NCI-H2107 treated with DMSO at 0.1 percent for 48 hours (cell line): ENCODE measurements at regions not wholly inside any gene's neighbourhood (a gene's known extent, or its start where the extent isn't known, plus 50 kb on each side); places are given as distances from the start of the nearest gene placed in this dataset.
"Not testable (repeated sequence)": the region's sequence is repeated elsewhere in the genome, so short reads cannot be mapped to it uniquely, and the experiment has no call there.

Experiments
- DNase-seq: peaks from one replicate; lab custom pipeline; 2025; ENCODE audit not compliant: unreplicated experiment; lab: John Stamatoyannopoulos, UW

DNA sequence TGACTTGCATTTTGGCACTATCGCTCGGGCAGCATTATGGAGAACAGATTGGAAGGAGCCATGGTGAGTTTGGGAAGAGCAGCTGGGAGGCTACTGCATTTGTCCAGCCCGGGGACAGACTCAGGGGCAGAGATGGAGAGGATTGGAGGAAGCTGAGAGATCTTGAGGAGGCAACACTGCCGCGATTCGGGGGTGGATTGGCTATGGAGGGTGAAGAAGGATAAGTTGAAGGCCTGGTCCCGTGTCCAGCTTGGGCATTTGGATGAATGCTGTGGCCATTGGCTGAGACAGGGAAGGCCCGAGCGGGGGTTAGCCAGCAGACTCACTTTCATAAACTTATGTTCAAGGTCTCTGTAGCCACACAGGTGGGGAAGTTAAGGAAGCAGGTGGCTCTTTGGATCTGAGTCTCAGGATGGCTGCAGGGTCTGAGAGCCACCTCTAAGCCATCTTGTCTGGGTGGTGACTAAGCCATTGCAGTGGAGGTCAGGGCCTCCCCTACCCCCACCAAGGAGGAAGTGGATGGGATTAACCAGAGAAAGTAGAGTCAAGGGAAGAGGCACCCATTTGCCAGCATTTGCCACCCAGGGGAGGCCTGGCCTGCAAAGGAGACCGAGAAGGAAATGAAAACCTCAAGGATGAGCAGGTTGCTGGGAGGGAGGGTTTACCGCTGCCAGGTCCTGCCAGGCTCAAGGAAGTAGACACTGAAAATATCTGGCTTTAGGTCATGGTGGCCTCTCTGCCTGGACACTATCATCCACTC lies 144.0 kb upstream of the TLE3 start:
- no peak for DNase-seq

DNA sequence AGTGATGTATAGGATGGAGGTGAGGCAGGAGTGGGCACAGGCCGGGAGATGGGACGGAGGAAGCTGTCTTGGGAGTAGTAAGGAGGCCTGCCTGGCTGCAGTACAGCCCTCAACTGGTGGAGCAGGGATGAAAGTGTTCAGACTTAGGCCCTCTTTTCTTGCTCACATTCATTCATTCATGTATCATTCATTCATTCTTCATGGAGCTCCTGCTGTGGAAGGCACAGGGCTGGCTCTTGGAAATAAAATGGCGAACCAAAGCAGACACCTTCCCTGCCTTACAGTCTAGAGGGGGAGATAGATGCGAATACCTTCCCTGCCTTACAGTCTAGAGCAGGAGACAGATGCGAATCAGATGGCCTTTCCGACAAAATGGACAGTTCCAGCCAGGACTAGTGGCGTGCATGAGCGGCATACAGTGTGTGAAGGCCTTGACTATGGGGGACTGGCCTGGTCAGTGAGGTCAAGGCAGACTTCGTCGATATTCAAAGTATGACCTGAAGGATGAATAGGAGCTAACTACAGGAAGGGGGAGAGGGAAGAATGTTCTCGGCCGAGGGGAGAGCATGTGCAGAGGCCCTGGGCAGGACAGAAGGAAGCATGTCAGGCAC lies 143.2 kb upstream of the TLE3 start:
- no peak for DNase-seq

DNA sequence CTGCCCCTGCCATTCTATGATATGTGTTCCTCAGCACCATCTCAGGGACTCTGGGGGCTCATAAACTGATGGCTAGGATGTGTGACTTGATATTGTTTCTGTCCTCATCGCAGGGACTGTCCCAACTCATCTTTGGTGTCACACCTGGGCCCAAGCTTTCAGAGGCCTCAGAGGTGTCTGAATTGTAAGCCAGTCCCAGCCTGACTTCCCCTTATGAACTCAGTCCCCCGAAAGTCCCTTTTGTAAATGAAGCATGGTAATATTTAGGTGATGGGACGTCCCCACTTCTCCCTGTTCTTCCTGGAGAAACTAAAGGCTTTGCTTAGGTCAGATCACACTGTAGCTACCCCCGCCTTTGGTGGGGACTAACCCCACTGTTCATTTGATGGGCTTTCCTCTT lies 142.4 kb upstream of the TLE3 start:
- no peak for DNase-seq

DNA sequence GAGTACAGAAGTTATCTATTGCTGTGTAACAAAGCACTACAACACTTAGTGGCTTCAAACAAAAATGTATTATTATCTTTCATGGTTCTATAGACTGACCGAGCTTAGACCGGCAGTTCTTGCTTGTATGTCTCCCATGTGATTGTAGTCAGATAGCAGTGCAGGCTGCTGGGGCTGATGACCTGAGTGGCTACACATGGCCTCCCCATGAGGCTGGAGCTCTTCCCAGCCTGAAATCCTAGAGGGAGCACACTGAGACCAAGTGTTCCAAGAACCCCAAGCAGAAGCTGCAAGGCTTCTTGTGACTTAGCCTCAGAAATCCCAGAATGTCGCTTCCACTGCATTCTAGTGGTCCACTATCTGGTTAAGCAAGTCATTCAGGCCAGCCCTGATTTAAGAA lies 141.2 kb upstream of the TLE3 start:
- no peak for DNase-seq

DNA sequence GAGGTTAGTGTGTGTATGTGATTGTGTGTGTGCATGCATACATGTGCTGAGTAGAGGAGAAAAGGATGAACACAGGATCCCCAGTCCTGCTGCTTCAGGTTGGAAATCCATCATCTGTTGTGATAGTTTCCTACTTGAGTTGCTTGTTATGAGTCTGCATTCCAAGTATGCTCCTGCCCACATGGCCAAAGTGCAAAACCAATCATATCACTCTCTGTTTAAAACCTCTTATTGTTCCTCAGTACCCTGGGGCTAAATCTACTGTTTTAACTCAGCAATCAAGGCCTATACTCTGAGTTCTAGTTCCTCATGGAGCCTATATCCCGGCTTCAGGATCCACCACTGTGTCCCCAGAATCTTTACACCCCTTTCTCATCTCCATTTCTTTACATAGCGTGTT lies 139.9 kb upstream of the TLE3 start:
- no peak for DNase-seq

DNA sequence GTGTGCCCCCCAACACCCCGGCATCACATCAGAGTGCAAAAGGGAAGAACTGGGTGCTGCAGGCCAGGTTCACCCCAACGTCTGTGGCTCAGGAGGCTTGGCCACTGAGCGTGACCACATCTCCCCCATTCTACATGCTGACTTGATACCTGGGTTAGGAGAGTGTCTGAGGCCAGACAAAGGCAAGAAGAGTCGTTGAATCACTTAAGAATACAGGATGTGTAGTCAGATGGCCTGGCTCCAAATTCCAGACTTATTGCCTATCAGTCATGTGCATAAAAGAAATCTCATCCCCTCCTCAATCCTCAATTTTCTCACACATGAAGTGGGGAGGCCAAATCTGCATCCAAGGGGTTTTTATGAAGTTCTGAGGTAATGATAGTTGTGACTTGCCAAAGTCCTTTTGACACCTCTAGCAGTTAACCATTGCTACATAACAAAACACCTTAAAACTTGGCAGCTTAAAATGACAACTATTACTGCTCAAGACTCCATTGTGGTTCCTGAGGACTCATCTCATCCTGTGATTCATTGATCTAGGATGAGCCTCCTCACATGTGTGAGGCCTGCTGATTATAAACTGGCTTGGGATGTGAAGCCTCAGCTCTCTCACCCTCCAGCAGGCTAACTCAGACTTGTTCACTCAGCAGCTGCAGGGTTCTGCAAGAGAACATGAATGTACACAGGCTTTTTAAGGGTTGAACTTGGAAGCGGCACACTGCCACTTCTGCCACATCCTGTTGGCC lies 138.8 kb upstream of the TLE3 start:
- no peak for DNase-seq

GRCh38 chr15:70235347-70235746 lies 137.6 kb upstream of the TLE3 start:
- DNase-seq = no peak

DNA sequence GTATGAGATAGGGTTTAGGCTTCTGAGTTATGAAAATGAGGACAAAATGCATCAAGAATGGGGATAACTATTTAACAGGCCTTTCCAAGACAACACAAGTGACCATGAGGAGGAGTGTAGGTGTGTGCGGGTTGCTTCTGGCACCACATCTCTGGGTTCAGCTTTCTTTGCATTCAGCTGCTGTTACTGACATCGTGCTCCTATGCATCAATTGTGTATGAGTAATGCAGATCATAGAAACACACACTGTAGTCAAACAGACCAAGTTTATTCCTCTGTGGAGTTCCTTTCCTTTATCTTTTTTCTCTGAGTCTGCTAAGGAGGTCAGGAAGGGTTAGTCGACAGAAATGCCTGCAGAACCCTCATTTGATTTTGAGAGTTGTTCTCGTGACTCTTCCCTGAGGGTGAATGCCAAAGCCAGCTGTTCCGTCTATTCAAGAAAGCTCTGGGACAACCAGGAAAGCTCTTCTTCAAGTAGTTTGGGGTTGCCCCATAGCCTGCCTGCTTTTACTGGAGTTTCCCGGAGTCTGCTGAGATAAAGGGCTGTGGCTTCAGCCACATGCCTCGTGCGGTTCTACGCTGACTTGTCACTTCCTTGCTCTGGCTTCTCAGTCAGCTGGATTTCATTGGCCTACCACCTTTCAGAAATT lies 136.7 kb upstream of the TLE3 start:
- no peak for DNase-seq

GRCh38 chr15:70231484-70231883 lies 133.8 kb upstream of the TLE3 start:
- DNase-seq = no peak

DNA sequence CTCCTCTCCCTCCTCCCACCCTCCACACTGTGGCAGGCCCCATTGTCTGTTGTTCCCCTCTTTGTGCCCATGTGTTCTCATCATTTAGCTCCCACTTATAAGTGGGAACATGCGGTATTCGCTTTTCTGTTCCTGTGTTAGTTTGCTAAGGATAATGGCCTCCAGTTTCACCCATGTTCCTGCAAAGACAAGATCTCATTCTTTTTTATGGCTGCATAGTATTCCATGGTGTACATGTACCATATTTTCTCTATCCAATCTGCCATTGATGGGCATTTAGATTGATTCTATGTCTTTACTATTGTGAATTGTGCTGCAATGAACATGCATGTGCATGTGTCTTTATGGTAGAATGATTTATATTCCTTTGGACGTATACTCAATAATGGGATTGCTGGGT lies 130.2 kb upstream of the TLE3 start:
- not testable (repeated sequence) for DNase-seq

- DNase-seq = no peak
Measured at GRCh38 chr15:70227147-70227546, 129.4 kb upstream of the TLE3 start.

GRCh38 chr15:70226337-70226980 lies 128.7 kb upstream of the TLE3 start:
- peak; percentile 69 for DNase-seq

DNA sequence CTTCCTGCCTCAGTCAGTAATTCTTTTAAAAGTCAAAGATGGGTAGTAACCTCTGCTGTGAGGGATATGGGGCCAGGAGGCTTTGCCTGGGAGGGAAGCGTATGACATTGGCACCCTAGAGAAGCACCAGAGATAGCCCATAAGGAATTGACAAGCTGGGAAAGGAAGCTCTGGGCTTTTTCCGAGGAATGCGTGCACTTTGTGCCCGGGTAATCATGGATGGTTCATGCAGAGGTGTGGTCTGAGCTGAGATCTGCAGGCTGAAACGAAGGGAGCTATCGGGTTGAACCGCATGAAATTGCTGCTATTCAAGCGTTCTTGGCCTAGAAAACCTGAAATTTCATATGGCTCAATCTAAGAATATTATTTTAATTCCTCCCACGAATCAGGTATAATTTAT lies 127.7 kb upstream of the TLE3 start:
- DNase-seq = no peak

GRCh38 chr15:70222606-70223005 lies 124.9 kb upstream of the TLE3 start:
- no peak for DNase-seq

DNA sequence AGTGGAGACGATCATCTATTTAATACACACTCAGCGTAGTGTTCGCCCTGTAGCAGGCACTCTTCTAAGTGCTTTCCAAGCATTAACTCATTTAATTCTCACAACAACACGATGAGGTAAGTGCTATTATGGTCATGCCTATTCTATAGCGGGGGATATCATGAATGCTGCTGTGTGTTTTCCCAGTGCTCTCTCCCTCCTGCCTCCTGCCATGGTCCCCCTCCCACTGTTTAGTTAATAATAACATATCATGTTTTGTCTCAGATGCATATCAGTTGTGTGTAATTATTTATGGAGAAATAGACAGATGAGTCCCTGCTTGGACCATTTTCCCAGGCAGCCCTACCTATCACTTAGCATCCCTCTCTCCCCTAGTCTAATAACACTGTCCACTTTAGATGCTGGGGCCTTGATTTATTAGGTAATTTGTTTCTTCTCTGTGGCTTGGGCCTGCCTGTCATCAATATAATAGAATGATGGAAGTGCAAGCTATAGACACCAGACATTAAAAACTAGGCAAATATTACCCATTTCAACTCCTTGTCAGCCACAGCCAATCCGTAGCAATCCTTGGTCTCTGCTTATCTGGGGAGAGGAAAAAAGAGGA lies 122.9 kb upstream of the TLE3 start:
- no peak for DNase-seq

DNA sequence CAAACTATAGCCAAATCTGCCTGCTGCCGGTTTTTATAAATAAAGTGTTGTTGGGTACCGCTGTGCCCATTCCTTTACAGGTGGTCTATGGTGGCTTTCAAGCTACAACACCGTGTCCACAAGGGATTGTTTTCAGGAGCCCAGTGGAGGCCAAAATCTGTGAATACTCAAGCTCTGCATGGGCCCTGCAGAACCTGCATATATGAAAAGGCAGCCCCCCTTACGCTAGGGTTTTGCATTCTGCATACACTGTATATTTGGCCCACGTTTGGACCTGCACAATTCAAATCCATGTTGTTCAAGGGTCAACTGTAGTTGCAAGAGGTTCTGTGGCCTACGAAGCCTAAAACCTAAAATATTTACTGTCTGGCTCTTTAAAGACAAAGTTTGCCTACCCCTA lies 122.2 kb upstream of the TLE3 start:
- DNase-seq = no peak

- DNase-seq = no peak
Measured at GRCh38 chr15:70219256-70219895, 121.7 kb upstream of the TLE3 start.

DNA sequence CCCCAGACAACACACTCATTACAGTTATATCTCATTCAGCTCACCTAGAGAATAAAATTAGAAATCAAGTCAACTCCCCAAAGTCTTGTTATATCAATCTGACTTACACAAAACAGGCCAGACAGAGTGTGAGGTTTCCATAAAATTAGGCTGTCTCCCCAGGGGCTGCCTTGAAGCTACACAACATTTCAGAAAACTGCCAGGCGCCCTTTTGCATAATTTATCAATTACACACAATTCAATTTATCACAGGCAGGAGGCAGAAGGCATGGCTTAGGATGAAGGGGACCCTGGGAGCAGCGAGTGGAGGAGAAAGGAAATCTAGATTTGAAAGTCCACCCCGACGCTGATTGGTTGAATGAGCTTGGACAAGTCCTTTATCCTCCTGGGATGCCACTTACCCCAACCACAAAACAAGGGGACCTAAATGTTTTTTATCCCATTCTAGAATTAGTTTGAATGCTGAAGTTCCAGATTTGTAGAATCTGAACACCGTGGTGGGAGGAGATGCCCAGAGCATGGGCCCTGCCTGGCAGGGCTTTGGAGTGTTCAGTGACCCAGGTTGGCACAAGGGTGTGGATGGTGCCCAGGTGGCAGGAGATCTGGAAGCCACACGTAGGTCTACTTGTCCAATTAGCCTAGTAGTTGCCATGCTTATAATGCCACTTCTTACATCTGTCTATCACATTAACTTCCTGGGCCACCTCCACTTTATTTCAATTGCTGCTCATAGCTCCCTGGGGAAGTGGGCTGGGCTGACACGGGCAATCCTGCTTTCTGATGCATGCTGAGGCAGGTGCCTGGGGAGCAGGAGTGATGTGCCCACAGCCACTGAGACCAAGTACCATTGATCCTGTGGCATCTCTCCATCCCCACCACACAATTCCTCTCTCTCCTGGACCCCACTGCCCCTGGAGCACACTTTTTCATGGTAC lies 119.8 kb upstream of the TLE3 start:
- DNase-seq = peak; percentile 36

- DNase-seq = no peak
Measured at GRCh38 chr15:70215951-70216350, 118.2 kb upstream of the TLE3 start.
